Activated CD4-positive, alpha-beta memory T cell treated with anti-CD3 and anti-CD28 coated beads, Interleukin-2, amount 10 ng/mL, durations not matched to agents 7 days and 5 days (primary cell): ENCODE measurements at regions not wholly inside any gene's neighbourhood (a gene's known extent, or its start where the extent isn't known, plus 50 kb on each side); places are given as distances from the start of the nearest gene placed in this dataset.
A peak's percentile ranks its signal among the peaks of the same experiment; 100 is the strongest.

Source experiments
- CTCF ChIA-PET: fragments of 350-600 bp; sonication (Branson Sonifier 250); formaldehyde crosslinking; loops from one replicate; lab custom pipeline; 2021; ENCODE audit warnings: antibody characterized with exemption, inconsistent platforms; lab: Charles Lee
- POLR2A ChIA-PET: fragments of 350-600 bp; sonication (Branson Sonifier 250); formaldehyde crosslinking; loops from one replicate; lab custom pipeline; 2021; ENCODE audit warnings: antibody characterized with exemption; lab: Charles Lee
- DNase-seq: peaks from one replicate; pipeline ENCODE4 v3.0.0-alpha.2; 2020
- H3K27ac Mint-ChIP-seq: one replicate; pipeline ENCODE4 v1.8.0; 2021; ENCODE audit warnings: mild to moderate bottlenecking, mixed read lengths
- H3K27me3 Mint-ChIP-seq: one replicate; pipeline ENCODE4 v1.8.0; 2021; ENCODE audit warnings: mixed read lengths
- H3K36me3 Mint-ChIP-seq: one replicate; pipeline ENCODE4 v1.8.0; 2021; ENCODE audit warnings: low read depth, mixed read lengths
- H3K4me1 Mint-ChIP-seq: one replicate; pipeline ENCODE4 v1.8.0; 2021; ENCODE audit warnings: mixed read lengths
- H3K4me3 Mint-ChIP-seq: one replicate; pipeline ENCODE4 v1.8.0; 2021; ENCODE audit warnings: mild to moderate bottlenecking, mixed read lengths
- H3K9me3 Mint-ChIP-seq: one replicate; pipeline ENCODE4 v1.8.0; 2021; ENCODE audit warnings: mixed read lengths

DNA sequence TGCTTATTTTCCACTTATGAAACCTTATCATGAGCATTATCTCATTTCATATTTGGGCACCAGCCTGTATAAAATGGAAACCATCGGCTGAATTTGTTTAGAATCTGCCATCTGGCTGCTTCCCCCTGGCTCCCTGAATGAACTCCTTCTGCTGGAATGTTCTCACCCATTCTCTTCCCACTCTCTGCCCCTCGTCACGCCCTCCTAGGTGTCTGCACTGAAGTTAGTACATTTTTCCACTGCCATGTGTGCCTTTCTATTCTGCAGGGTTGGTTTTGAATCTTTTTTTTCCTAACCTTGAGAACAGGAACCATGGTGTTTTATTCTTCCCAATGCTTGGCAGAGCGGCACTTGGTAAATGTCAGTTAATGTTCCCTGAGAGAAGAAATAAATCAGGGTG, 359.7 kb downstream of the MLLT3 start:
- ChIA-PET POLR2A (no interaction called here), CTCF (no interaction called here)
- Mint-ChIP-seq H3K27me3 (no peaks in the 10 kb centered on the region), H3K9me3 (peaks cover 9% of the 10 kb centered on the region), H3K27ac (no peak overlapping the region), H3K4me3 (no peak overlapping the region), H3K36me3 (peaks cover 4% of the 10 kb centered on the region), H3K4me1 (no peaks in the 10 kb centered on the region)
- DNase-seq: no peak

DNA sequence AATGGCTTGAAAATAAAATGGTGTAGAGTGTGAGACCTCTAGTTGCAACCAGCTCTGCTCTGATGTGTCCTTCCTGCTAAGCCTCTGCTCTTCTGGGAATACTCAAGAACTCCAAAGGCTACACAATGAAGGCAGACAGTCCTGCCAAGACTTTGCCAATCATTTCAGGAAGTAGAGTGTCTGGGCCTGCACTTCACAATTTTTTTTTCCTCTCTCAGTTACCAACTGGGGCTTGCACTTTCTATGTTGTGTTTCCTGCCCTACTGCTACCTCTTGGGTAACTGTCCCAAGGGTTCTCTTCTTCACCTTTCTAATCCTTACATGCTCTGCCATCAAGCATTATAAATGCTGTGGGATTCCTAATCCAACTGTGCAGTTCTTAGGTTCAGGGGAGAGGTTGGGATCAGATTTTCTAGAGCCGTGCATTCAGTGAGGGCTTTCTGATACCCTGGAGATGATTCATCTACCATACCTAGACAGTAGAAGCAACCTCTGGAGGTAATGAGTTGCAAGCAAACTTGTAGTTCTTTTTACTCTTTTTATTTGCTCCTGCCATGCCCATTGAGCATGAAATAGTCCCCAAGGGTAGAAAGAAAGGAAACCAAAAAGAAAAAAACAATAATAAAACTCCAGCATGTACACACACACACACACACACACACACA, 365.9 kb downstream of the MLLT3 start:
- Mint-ChIP-seq H3K27ac (peak overlapping the region; percentile 62), H3K27me3 (peaks cover 1% of the 10 kb centered on the region), H3K36me3 (peaks cover 6% of the 10 kb centered on the region), H3K4me1 (peaks cover 18% of the 10 kb centered on the region), H3K4me3 (no peak overlapping the region), H3K9me3 (no peaks in the 10 kb centered on the region)
- no peak for DNase-seq
- CTCF ChIA-PET: no interaction called here
- POLR2A ChIA-PET: no interaction called here

DNA sequence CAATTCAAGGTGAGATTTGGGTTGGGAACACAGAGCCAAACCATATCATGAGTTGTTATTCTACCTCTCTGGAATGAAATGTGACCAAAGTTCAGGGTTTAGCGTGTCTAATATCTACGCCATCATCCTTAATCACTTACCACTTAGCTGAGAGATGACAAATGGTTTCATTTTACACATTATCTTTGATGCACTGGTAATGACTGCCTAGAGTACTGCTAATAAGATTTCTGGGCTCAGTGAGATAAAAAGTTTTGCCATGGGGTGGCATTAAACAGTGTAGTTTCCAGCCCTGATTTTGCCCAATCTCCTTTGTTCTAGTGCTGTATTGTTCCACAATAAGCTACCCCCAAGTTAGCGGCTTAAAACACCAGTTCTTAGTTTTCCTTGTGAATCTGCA, 367.2 kb downstream of the MLLT3 start:
- Mint-ChIP-seq H3K36me3 (peaks cover 6% of the 10 kb centered on the region), H3K9me3 (no peaks in the 10 kb centered on the region), H3K27ac (no peak overlapping the region), H3K27me3 (peaks cover 1% of the 10 kb centered on the region), H3K4me1 (peaks cover 18% of the 10 kb centered on the region), H3K4me3 (no peak overlapping the region)
- no peak for DNase-seq
- ChIA-PET CTCF (no interaction called here), POLR2A (no interaction called here)

DNA sequence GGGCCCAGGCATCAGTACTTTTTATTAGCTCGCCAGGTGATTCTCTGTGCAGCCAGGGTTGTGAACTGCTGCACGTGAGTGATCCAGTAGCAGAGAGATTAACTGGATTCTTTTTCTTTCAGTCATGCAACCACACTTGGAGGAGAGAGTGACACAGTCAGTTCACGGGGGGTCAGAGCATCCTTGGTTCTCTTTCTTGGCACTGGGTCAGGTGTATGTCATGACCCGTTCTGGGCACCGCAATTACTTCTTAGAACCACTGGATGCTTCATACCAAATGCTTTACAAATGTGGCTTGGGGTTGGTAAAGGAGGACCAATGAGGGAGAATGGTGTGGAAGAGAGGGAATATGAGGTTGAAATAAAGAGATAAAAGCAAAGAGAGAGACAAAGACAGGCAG, 368.7 kb downstream of the MLLT3 start:
- Mint-ChIP-seq H3K4me3 (no peak overlapping the region), H3K36me3 (peaks cover 10% of the 10 kb centered on the region), H3K4me1 (peaks cover 18% of the 10 kb centered on the region), H3K9me3 (peaks cover 4% of the 10 kb centered on the region), H3K27ac (no peak overlapping the region), H3K27me3 (peaks cover 1% of the 10 kb centered on the region)
- no peak for DNase-seq
- ChIA-PET POLR2A (interaction anchor here (1.9 kb wide), 1 partner anchor 11 kb away, joined by 5 read pairs; no protein-coding TSS in a partner anchor), CTCF (no interaction called here)

DNA sequence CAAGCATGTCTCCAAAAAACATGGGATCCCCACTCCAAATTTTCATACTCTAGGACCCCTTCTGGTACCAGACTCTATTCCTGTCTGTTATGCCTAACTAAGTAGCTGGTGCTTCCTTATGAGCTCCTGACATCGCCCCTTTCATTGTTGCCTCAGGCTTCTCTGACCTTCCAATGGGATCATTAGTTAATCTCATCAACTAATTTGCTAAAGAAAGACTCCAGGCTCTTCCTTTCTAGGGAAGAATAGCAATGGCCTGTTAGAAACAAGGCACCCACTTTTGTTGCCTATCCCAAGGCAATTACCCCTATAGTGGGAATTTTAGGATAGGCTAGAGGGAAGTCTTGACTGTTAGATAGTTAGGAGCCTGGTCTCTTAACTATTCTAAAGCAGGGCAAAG, 369.5 kb downstream of the MLLT3 start:
- Mint-ChIP-seq H3K36me3 (peaks cover 16% of the 10 kb centered on the region), H3K27me3 (peaks cover 1% of the 10 kb centered on the region), H3K4me3 (no peak overlapping the region), H3K9me3 (peaks cover 6% of the 10 kb centered on the region), H3K4me1 (peaks cover 18% of the 10 kb centered on the region), H3K27ac (no peak overlapping the region)
- CTCF ChIA-PET: no interaction called here
- no peak for DNase-seq
- POLR2A ChIA-PET: interaction anchor here (1.9 kb wide), 1 partner anchor 10 kb away, joined by 5 read pairs; no protein-coding TSS in a partner anchor

DNA sequence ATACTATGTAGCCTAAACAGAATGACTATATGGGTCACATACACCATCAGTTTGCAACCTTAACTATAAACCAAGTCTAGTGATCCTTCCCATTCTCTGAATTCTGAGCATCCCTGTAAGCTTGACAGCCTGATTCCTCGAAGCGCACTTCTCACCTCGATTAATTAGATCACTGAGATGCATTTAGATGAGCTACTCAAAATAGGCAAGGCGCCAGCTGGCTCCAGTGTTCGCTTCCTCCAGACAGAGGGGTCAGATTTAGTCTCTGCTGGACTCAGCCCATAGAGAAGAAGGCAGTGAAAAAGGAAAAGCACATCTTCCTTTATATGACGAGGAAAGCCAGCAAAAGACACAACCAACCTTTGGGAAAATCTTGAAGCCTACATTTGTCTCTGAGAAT, 371.5 kb downstream of the MLLT3 start:
- peaks cover 1% of the 10 kb centered on the region for H3K27me3 Mint-ChIP-seq
- ChIA-PET CTCF (no interaction called here), POLR2A (no interaction called here)
- no peak overlapping the region for H3K27ac Mint-ChIP-seq
- peaks cover 9% of the 10 kb centered on the region for H3K4me1 Mint-ChIP-seq
- no peak for DNase-seq
- H3K4me3 Mint-ChIP-seq: no peak overlapping the region
- H3K9me3 Mint-ChIP-seq: peaks cover 6% of the 10 kb centered on the region
- H3K36me3 Mint-ChIP-seq: peaks cover 16% of the 10 kb centered on the region

DNA sequence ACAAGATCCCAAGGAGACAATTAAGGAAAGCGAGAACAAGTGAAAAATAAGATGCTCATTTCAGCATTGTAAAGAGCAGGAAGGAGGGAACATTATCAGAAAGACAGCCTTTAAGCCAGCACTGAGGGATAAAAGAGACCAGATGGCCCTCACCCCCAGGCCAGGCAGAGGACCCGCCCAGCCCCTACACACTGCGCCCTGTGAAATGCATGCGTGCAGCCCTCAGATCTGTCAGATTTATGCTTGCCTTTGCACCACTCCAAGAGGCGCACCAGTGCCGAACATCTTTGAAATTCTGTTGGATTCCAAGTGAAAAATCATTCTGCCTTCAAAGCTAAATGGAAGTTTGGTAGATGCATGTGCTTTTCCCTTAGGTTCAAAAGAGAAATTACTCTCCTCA, 378.0 kb downstream of the MLLT3 start:
- H3K27me3 Mint-ChIP-seq: no peaks in the 10 kb centered on the region
- H3K9me3 Mint-ChIP-seq: peaks cover 6% of the 10 kb centered on the region
- ChIA-PET CTCF (no interaction called here), POLR2A (interaction anchor here (3.3 kb wide), 1 partner anchor 35 kb away, joined by 24 read pairs; no protein-coding TSS in a partner anchor)
- H3K36me3 Mint-ChIP-seq: peaks cover 20% of the 10 kb centered on the region
- no peak overlapping the region for H3K4me3 Mint-ChIP-seq
- H3K27ac Mint-ChIP-seq: no peak overlapping the region
- peaks cover 53% of the 10 kb centered on the region for H3K4me1 Mint-ChIP-seq
- DNase-seq: no peak

DNA sequence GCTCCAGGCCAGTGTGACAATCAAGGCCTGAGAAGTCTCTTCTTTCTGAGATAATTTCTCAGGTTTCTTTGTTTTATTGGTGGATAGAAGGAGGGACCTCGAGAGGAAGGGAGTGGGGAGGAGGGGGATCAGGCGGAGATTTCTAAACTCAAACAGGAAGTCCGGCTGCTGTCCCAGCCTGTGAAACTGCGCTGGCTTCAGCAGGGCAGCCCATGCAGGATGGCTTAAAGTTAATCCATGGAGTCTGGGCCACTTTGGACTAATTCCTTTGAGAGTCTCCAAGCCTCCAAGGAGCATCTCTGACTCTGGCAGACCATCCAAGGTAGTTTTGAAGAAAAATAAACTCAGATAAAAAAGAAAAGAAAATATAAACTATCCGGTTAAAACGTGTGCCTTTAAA, 378.5 kb downstream of the MLLT3 start:
- Mint-ChIP-seq H3K27ac (no peak overlapping the region), H3K4me3 (no peak overlapping the region), H3K4me1 (peaks cover 53% of the 10 kb centered on the region), H3K36me3 (peaks cover 17% of the 10 kb centered on the region), H3K9me3 (peaks cover 4% of the 10 kb centered on the region), H3K27me3 (no peaks in the 10 kb centered on the region)
- ChIA-PET CTCF (no interaction called here), POLR2A (interaction anchor here (1.6 to 3.3 kb wide), 3 partner anchors 10 to 379 kb away, joined by 4 to 24 read pairs (median 5); partner anchors contain the start of gene MLLT3)
- no peak for DNase-seq

DNA sequence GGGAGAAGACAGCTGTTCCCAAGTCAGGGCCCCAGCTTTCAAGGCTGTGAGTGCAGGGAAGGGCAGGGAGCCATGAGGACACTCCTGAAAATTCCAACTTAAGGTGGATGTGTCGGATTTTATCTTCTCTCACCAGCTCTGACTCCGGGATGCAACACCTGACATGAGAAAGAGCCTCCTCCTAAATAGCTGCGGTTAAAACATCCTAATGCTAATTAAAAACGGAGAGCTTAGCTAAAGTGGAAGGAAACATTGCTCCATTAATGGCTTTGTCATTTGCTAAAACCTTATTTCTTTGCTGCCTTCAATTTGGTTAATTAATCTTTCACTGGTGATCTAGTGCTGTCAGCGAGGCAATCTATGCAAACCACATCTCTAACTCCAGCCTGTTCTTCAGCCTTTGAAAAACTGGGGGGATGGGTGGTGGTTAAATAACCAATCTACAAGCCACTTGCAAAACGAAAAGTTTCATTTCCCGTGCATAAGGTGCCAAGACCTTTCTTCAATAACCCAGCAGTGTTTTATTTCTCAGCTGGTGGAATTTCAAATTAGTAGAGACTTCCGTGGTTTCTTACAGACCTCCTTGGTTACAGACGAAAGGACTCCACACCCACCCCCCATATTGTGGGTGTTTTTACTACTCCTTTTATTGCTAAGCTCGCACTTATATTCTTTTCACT, 379.6 kb downstream of the MLLT3 start:
- Mint-ChIP-seq H3K9me3 (no peaks in the 10 kb centered on the region), H3K4me3 (peak overlapping the region; percentile 35), H3K4me1 (peaks cover 53% of the 10 kb centered on the region), H3K27ac (peak overlapping the region; percentile 78), H3K27me3 (no peaks in the 10 kb centered on the region), H3K36me3 (peaks cover 10% of the 10 kb centered on the region)
- DNase-seq: peak; percentile 57
- CTCF ChIA-PET: interaction anchor here (1.0 to 1.8 kb wide), 5 partner anchors 9 to 113 kb away, joined by 3 to 4 read pairs (median 3); no protein-coding TSS in a partner anchor
- POLR2A ChIA-PET: interaction anchor here (1.0 to 3.3 kb wide), 8 partner anchors 11 to 380 kb away, joined by 3 to 24 read pairs (median 4); partner anchors contain the start of gene MLLT3

DNA sequence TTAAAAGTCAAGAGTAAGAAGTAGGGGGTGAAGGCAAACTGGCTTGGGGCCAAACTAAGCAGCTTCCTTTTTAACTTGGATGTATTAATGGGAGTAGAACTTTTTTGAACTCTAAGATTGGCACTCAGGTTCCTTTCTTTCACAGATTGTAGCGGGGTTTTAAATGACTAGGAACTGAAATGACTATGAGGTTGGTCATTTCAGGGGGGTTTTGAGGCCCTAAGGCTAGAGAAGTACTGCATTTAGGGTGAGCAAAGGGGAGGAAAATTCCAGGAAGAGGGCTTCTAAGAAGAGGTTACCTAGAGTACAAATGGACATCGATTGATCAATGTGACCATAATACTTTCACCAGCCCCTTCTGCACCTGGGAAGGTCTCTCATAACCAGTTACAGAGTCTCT, 381.8 kb downstream of the MLLT3 start:
- H3K4me1 Mint-ChIP-seq: peaks cover 61% of the 10 kb centered on the region
- no peak overlapping the region for H3K4me3 Mint-ChIP-seq
- peaks cover 11% of the 10 kb centered on the region for H3K9me3 Mint-ChIP-seq
- no peak for DNase-seq
- ChIA-PET POLR2A (no interaction called here), CTCF (no interaction called here)
- H3K27me3 Mint-ChIP-seq: no peaks in the 10 kb centered on the region
- peaks cover 19% of the 10 kb centered on the region for H3K36me3 Mint-ChIP-seq
- H3K27ac Mint-ChIP-seq: no peak overlapping the region

DNA sequence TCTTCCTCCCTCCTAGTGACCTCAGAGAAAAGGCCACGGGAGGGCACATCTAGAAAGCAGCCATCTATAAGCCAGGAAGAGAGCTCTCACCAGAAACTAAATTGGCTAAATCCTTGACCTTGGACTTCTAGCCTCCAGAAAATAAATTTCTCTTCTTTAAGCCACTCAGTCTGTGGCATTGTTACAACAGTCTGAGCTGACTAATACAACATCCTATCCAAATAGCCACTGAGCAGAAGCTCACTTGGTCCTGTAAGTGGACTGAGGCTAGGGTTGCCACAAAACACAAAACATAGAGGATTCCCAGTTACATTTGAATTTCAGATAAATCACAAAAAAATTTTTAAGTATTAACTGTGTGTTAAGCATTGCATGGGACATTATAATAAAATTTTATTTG, 383.4 kb downstream of the MLLT3 start:
- ChIA-PET CTCF (no interaction called here), POLR2A (interaction anchor here (0.6 to 0.7 kb wide), 2 partner anchors 197 to 240 kb away, joined by 3 read pairs; no protein-coding TSS in a partner anchor)
- Mint-ChIP-seq H3K27me3 (no peaks in the 10 kb centered on the region), H3K27ac (no peak overlapping the region), H3K4me3 (no peak overlapping the region), H3K9me3 (peaks cover 15% of the 10 kb centered on the region), H3K36me3 (peaks cover 20% of the 10 kb centered on the region), H3K4me1 (peaks cover 64% of the 10 kb centered on the region)
- DNase-seq: no peak

DNA sequence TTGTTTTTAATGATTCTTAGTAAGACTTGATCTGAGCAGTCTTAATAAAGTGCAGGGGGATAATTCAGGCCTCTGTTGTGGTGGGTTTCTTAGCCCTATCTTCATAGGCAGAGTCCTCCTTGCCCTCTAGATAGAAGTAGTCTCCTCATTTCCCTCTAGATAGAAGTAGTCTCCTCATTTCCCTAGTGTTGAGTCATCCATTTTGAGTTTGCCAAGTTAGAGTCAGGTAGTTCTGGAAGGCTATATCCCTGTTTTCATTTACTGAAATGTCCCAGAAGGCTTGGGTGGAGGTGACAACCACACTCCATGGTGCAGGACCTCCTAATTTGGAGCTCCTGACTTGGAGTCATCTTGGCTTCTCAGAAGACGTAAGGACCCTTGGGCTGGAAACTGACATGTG, 384.6 kb downstream of the MLLT3 start:
- POLR2A ChIA-PET: no interaction called here
- Mint-ChIP-seq H3K36me3 (peaks cover 29% of the 10 kb centered on the region), H3K27me3 (no peaks in the 10 kb centered on the region), H3K27ac (no peak overlapping the region), H3K9me3 (peaks cover 18% of the 10 kb centered on the region), H3K4me3 (no peak overlapping the region), H3K4me1 (peaks cover 52% of the 10 kb centered on the region)
- DNase-seq: no peak
- CTCF ChIA-PET: no interaction called here

DNA sequence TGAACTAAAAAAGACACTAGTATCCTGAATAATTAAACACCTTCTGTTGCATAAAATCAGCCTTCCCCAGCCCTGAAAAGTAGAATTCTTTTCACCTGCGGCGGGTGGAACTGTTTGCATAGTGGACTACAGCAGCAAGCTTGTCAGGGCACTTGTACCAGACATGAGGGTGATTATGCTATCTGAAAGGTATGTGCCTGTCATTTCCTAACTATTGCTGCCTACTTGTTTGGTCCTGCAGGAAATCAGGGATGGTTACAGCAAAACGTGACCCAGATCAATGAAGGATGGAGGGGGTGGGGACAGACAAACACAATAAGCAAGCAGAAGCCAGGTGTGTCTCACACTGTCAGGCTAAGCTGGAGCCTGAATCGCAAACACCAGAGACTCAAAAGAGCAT, 385.6 kb downstream of the MLLT3 start:
- H3K4me1 Mint-ChIP-seq: peaks cover 42% of the 10 kb centered on the region
- no peaks in the 10 kb centered on the region for H3K27me3 Mint-ChIP-seq
- H3K9me3 Mint-ChIP-seq: peaks cover 21% of the 10 kb centered on the region
- no peak overlapping the region for H3K4me3 Mint-ChIP-seq
- CTCF ChIA-PET: no interaction called here
- POLR2A ChIA-PET: interaction anchor here (1.1 kb wide), 1 partner anchor 447 kb away, joined by 3 read pairs; the partner anchor contains the start of gene FOCAD
- DNase-seq: no peak
- no peak overlapping the region for H3K27ac Mint-ChIP-seq
- H3K36me3 Mint-ChIP-seq: peaks cover 36% of the 10 kb centered on the region
